GM19035 (cell line): ENCODE measurements at regions not wholly inside any gene's neighbourhood (a gene's known extent, or its start where the extent isn't known, plus 50 kb on each side); places are given as distances from the start of the nearest gene placed in this dataset.
"Not testable (repeated sequence)": the region's sequence is repeated elsewhere in the genome, so short reads cannot be mapped to it uniquely, and the experiment has no call there.

Experiments used
- ATAC-seq: cut with Tn5 transposase; IDR thresholded peaks from one replicate; pipeline ENCODE4 v1.9.1; 2021; ENCODE audit not compliant: unreplicated experiment

DNA sequence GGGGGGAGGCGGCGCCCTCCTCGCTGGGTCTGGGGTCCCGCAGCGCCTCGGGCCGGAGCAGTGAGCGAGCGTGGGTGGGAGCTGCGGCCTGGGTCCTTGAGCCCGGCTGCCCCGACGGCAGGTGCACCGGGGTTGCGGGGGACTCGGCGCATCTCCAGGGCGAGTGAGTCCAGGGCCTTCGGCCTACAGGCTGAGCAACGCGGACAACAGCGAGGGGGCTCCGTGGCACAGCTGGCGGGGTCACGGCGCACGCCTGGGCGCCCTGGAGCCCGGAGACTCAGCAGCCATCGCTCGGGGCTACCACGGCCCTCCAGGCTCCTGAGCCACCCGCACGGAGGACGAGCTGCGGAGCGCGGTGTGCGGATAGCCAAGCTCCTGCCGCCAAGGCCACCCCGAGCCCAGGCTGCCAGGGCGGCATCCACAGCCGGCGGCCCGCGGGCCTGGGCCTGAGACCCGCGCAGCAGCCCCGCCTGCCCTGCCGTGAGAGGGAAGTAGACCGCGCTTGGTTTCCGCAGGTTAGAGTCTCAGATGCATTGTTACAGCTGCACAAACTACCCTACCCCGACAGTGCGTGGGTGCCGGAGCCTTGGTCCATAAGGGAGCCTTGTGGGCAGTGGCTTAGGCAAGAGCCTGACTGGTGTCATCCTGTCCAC is 253.9 kb upstream of the SGCG start:
- ATAC-seq, result no peak

DNA sequence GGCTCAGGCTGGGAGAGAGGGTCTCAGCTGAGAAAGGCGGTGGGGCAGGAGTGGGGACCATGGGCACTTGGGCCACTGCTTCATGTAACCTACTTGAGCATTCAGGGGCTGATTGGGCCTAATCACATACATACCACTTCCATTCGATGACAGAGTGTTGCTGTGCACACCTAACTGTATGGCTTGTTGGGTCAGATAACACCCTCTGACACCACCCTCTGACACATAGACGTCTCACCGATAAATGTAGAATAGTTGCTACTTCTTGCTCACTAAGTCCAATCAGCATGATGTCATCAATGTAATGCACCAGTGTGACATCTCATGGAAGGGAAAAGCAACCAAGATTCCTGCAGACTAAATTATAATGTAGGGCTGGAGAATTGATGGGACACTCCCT is 252.9 kb upstream of the SGCG start:
- not testable (repeated sequence) for ATAC-seq

DNA sequence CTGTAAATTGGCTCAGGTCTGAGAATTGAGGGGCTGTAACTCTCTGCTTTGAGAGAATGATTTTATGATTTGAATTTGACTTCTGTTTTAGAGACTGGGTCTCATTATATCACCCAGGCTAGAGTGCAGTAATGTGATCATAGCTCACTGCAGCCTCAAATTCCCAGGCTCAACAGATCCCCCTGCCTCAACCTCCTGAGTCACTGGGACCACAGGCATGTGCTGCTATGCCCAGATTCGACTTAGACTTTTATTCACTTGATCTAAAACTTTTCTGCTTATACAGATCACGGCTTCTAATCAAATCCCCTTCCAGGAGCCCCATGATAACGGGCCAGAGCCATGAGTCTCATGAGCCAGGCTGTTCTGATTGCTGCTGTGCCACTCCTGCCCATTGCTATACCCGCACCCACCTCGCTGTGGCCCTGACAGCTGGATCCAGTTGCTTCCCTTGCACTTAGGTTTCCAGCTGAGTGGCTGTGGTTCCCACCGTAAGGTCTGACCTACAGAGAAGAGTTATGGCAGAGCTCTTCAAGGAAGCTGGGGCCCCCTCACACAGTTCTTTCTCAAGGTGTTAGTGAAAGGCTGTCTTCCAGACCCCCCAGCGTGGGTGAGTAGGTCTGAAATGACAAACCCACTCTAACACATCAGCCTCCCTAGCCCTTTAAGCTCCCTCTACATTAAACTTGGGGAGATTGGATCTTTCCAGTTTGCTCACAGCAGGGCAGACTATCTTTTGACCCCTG is 251.2 kb upstream of the SGCG start:
- no peak for ATAC-seq

GRCh38 chr13:22931576-22931975 is 249.2 kb upstream of the SGCG start:
- ATAC-seq, result no peak

DNA sequence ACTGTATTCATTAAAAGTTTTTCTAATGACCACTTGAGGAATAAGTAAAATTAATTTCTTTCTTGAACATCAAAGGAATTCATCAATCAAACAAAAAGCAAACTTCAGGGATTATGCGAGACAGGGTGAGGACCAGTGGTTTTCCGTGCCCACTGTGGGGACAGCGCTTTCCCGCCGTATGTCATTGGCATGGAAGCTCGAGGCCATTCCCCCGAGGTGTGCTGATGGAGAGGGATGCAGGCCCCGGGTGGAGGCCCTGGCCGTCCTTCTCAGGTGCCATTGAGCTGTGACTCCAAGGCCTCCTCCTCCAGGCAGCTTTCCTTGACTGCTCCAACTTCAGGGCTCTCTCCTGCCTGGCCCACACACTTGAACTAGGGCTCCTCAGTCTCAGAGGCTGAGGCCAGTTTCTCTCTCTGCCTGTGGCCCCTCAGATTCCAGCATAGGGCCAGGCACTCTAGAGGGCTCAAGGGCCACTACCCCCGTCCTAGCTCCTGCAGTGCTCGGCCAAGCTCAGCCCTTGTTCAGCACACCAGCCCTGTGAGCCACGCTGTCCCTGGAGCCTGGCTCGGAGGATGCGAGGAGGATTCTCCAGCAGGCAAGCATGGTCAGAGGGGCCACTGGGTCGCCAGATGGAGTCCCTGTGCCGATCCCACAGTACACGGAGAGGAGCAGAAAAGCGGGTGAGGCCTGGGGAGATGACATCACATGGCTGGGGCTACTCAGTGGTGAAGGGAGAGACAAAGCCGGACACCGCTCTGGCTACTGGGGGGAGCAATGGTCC is 248.0 kb upstream of the SGCG start:
- not testable (repeated sequence) for ATAC-seq

DNA sequence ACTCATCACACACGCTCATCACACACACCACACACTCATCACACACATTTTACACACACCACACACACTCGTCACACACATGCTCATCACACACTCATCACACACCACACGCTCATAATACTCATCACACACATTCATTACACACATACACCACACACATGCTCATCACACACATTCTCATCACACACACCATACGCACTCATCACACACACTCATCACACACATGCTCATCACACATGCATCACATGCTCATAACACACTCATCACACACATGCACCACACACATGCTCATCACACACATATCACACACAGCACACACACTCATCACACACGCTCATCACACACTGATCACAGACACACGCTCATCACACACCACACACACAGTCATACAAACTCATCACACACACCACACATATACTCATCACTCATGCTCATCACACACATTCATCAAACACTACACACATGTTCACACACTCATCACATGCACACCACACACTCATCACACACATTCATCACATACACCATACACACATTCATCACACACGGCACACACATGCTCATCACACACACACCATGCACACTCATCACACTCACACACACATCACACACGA is 247.1 kb upstream of the SGCG start:
- ATAC-seq, result no peak

GRCh38 chr13:22934744-22935523 is 245.8 kb upstream of the SGCG start:
- ATAC-seq, result no peak

DNA sequence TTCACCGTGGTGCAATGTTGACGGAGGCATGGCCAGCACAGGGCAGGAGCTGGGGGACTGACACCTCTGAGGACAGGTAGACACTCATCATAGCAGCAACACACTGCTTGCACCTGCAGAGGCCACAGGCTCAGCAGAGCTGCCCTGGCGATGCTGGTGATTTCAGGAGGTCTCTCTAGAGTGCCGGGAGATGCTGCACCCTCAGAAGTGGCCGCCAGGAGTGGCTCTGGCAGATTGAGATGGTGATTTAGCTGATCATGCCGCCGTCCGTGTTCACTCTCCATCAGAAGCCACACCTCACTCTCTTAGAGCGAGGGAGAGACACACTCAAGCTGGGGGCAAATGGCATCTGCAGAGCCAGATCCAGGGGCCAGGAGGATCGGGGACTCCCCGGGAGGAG is 244.6 kb upstream of the SGCG start:
- no peak for ATAC-seq

- no peak for ATAC-seq
These were observed 243.5 kb upstream of the SGCG start for GRCh38 chr13:22937241-22937640.

DNA sequence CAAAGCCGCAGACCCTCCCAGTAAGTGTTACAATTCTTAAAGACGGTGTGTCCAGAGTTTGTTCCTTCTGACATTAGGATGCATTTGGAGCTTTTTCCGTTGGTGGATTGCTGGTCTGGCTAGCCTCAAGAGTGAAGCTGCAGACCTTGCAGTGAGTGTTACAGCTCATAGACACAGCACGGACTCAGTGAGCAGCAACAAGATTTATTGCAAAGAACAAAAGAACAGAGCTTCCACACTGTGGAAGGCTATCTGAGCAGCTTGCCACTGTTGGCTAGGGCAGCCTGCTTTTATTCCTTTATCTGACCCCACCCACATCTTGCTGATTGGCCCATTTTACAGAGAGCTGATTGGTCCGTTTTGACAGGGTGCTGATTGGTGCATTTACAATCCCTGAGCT is 242.8 kb upstream of the SGCG start:
- no peak for ATAC-seq

- ATAC-seq, result no peak
These were observed 242.2 kb upstream of the SGCG start for GRCh38 chr13:22938576-22938975.

GRCh38 chr13:22939157-22939556 is 241.6 kb upstream of the SGCG start:
- ATAC-seq, result no peak

- ATAC-seq, result no peak
These were observed 240.6 kb upstream of the SGCG start for GRCh38 chr13:22940090-22940710.

DNA sequence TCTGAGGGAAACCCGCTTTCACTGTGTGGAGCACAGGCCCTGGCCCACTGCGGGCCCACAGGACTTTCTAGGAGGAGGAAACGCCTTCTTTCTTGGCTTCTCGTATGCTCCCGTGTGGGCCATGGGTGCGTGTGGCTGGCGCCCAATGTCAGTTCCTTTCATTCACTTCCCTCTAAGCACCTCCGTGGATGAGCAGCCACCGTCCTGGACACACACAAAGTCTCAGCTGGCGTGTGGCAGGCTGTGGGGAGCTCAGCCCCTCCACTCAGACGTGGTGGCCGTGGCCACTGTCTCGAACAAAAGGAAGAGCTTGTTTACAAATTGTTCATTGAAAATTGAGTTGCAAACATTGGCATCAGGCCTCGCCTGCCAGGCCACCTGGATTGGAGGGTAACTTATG is 240.0 kb upstream of the SGCG start:
- no peak for ATAC-seq

DNA sequence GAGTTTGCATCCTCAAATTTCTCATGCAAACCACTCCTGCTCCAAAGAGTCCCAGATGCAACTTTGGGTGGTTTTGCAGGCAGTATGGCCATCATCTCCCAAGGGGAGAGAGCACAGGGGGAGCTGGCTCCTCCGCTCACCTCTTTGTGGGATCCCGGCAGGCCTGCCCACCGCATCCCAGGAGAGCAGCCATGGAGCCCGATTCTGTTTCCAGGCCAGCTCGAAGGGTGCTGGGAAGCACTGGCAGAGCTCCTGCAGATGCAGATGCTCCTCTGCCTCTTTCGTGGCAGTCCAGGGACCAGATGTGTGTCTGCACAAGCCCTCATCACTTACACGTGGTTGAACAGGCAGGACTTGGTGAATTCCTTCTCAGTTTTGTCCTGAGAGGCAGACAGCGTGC is 239.3 kb upstream of the SGCG start:
- not testable (repeated sequence) for ATAC-seq

DNA sequence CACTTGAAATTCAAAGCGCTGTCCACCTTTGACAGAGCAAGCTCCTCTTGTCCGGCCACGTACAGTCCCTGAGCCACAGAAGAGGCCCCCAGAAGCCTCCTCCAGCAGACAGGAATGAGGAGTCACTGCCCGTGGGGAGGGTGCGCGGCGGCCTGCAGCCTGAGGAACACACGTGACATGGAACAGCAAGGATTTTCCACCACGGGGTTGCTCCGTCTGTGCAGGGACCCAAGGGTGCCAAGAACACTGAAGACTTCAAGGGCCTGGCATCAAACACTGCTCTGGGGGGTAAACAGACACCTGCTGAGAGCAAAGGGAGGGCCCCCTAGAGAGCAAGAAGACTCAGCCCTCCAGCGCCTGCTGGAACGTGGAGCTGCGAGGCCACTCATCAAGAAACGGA is 237.9 kb upstream of the SGCG start:
- not testable (repeated sequence) for ATAC-seq

DNA sequence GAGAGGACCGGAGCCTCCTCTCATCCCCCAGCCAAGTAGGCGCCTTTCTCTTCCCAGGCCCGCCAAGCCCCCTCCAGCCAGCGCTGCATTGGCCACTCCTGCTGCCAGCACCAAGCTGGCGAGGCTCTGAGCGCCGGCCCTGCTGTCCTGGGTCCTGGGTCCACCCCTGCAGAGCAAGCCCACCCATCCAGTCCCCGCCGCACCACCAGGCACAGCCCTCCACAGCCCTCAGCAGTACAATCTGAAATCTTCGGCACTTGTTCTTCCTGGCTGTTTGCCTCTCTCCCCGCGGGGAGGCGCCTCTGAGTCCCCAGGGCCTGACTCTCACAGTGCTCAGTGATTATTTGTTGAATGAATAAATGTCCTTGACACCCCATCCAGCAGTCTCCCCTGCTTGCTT is 236.4 kb upstream of the SGCG start:
- ATAC-seq, result no peak

DNA sequence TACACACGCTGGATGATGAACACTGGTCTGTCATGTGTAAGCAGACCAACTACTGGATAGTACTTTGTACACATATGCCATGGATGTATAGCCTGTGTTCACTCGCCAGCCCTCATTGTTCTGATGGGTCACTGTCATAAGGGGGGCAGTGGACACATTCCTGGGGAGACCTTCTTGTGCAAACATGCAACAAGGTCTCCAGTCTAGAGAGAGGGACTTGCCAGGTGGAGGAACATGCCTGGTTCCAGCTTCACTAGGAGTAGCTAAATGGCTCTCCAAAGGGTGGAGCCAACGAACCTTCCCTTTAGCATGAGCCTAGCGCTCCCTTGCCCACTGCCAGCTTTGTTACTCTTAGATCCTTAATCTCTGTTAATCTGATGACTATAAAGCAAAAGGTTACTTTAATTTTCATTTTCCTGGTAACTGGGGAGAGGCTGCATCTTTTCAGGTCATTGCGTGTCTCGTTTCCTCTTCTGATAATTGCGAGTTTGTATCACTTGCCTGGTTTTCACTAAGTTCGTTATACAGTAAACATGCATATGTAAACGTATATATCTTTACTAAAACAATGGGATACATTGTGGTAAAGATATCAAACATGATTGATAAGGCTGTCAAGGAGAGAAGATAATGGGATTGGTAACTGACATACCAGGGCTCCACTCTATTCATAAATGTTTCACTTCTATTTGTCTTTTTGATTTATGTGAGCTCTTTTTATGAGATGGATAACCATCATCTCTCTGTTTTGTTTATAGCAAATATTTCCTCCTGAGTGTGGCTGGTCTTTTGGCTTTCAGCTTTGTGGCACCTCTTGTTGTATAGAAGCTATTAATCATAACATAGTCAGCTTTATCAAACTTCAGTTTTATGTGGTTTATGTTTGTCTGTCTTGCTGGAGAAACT is 235.2 kb upstream of the SGCG start:
- ATAC-seq, result no peak

DNA sequence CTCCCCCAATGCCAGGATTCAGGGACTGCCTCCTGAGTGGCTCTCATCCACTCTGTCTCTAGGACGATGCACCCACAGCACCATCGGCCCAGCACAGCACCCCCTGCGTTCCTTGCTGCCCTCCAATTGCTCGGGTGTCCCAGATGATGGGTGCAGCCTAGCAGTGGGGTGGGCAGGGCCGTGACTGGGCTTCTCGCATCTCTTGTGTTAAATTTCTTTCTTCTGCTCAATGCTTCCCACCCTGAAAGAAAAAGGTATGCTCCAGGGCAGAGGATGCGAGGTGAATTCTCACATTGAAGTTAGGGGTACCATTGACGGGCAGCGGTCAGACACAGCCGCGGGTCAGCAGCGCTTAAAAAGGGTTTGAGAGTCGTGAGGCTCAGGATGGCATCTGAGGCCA is 232.4 kb upstream of the SGCG start:
- ATAC-seq, result no peak
